BE2C (cell line): ENCODE measurements at regions not wholly inside any gene's neighbourhood (a gene's known extent, or its start where the extent isn't known, plus 50 kb on each side); places are given as distances from the start of the nearest gene placed in this dataset.

Source experiments
- DNase-seq: peaks from one replicate; pipeline ENCODE4 v3.0.0-alpha.2; 2020
- H3K27me3 ChIP-seq: fragments of 250-450 bp; sonication (Bioruptor Pico); 2 replicates; pipeline ENCODE4 v1.5.1; 2020; ENCODE audit warnings: mild to moderate bottlenecking
- H3K36me3 ChIP-seq: fragments of 250-450 bp; sonication (Bioruptor Pico); 2 replicates; pipeline ENCODE4 v1.5.1; 2020; ENCODE audit warnings: mild to moderate bottlenecking
- H3K4me1 ChIP-seq: fragments of 250-450 bp; sonication (Bioruptor Pico); 2 replicates; pipeline ENCODE4 v1.5.1; 2020
- H3K4me3 ChIP-seq: 2 replicates; pipeline ENCODE4 v1.5.1; 2011; ENCODE audit warnings: low read depth, low read length
- H3K9me3 ChIP-seq: fragments of 250-450 bp; sonication (Bioruptor Pico); 2 replicates; pipeline ENCODE4 v1.5.1; 2020
- TF ChIP-seq, protein P1 (sequence below): IDR thresholded peaks from 2 replicates; pipeline ENCODE4 v1.5.1; 2012; ENCODE audit warnings: mild to moderate bottlenecking, low read depth, low read length

GRCh38 chr13:79003989-79004898 lies 345.3 kb upstream of the OBI1 start:
- Histone ChIP-seq H3K27me3 (peaks cover 14% of the 10 kb centered on the region), H3K9me3 (no peaks in the 10 kb centered on the region), H3K36me3 (no peaks in the 10 kb centered on the region), H3K4me1 (no peaks in the 10 kb centered on the region), H3K4me3 (no peak overlapping the region)
- TF ChIP-seq, protein P1, sequence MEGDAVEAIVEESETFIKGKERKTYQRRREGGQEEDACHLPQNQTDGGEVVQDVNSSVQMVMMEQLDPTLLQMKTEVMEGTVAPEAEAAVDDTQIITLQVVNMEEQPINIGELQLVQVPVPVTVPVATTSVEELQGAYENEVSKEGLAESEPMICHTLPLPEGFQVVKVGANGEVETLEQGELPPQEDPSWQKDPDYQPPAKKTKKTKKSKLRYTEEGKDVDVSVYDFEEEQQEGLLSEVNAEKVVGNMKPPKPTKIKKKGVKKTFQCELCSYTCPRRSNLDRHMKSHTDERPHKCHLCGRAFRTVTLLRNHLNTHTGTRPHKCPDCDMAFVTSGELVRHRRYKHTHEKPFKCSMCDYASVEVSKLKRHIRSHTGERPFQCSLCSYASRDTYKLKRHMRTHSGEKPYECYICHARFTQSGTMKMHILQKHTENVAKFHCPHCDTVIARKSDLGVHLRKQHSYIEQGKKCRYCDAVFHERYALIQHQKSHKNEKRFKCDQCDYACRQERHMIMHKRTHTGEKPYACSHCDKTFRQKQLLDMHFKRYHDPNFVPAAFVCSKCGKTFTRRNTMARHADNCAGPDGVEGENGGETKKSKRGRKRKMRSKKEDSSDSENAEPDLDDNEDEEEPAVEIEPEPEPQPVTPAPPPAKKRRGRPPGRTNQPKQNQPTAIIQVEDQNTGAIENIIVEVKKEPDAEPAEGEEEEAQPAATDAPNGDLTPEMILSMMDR: no peak
- DNase-seq: no peak

DNA sequence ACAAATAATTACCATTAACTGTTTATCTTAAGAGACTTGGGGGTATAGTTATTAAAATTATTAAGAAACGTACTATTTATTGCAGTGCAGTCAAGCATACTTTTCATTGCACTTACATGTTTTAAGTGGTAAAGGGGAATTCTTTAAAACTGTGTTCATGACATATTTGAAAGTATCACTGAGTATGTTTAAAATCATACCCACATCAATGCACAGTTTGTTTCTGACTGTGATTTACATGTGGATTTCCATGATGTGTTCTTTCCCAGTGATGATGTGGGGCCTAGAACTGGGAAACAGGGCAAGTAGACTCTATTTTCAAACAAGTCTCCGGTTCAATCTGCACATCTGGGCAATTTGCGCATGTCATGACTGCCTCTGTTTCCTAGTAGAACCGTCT lies 340.5 kb upstream of the OBI1 start:
- H3K4me3 ChIP-seq: no peak overlapping the region
- TF ChIP-seq, protein P1: no peak
- no peaks in the 10 kb centered on the region for H3K9me3 ChIP-seq
- H3K4me1 ChIP-seq: peaks cover 5% of the 10 kb centered on the region; the same call in 1 of the 2 replicates
- no peaks in the 10 kb centered on the region for H3K36me3 ChIP-seq
- peaks cover 28% of the 10 kb centered on the region for H3K27me3 ChIP-seq
- no peak for DNase-seq

DNA sequence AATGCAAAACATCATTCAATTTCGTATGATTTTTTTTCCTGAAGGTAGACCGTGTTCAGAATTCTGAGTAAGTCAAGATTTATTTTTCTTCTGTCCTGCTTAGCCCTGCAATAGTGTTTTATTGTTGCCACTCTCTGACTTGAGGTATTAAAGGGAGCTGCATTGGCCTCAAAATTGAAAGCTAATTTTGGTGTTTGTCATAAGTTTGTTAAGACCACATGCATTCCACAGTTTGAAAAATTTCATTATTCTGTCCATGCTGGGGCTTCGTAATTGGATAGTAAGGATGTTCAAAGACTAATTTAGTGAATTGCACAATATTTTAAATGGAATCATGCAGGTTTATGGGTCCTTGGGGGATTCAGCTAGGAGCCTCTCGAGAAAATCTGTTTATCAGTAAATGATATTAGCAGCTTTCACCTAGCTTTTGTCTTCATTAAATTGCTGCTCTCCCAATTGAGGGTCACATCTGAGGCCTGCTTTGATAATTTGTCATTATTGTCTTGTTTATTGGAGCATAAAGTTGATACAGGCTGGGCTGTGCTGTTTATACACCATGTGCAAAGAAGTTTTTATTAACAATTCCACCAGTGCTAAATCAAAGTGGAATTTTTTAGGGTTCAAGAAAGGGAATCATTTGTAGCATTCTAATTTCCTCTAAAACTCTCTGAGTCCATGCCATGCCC lies 339.8 kb upstream of the OBI1 start:
- Histone ChIP-seq H3K4me1 (peaks cover 5% of the 10 kb centered on the region; the same call in 1 of the 2 replicates), H3K36me3 (no peaks in the 10 kb centered on the region), H3K4me3 (no peak overlapping the region), H3K9me3 (no peaks in the 10 kb centered on the region), H3K27me3 (peaks cover 26% of the 10 kb centered on the region)
- DNase-seq: no peak
- TF ChIP-seq, protein P1: no peak

- no peak for DNase-seq
- peaks cover 5% of the 10 kb centered on the region; the same call in 1 of the 2 replicates for H3K4me1 ChIP-seq
- H3K36me3 ChIP-seq: no peaks in the 10 kb centered on the region
- H3K27me3 ChIP-seq: peaks cover 26% of the 10 kb centered on the region
- no peak overlapping the region for H3K4me3 ChIP-seq
- TF ChIP-seq, protein P1: no peak
- no peaks in the 10 kb centered on the region for H3K9me3 ChIP-seq
These were observed 339.1 kb upstream of the OBI1 start for GRCh38 chr13:78997902-78998629.

GRCh38 chr13:78993792-78994191 lies 334.8 kb upstream of the OBI1 start:
- TF ChIP-seq, protein P1: no peak
- no peak for DNase-seq
- Histone ChIP-seq H3K36me3 (no peaks in the 10 kb centered on the region), H3K9me3 (no peaks in the 10 kb centered on the region), H3K27me3 (peaks cover 16% of the 10 kb centered on the region), H3K4me1 (peaks cover 5% of the 10 kb centered on the region; the same call in 1 of the 2 replicates), H3K4me3 (no peak overlapping the region)
